Panc1 (cell line): ENCODE measurements at regions not wholly inside any gene's neighbourhood (a gene's known extent, or its start where the extent isn't known, plus 50 kb on each side); places are given as distances from the start of the nearest gene placed in this dataset.

ENCODE experiments used
- SIN3A ChIP-seq: IDR thresholded peaks from 2 replicates; pipeline ENCODE4 v1.6.1; 2012; ENCODE audit warnings: low read depth, mild to moderate bottlenecking, low read length, moderate library complexity, borderline replicate concordance; ENCODE audit not compliant: insufficient read depth
- TCF7L2 ChIP-seq: IDR thresholded peaks from 2 replicates; pipeline ENCODE4 v1.6.1; 2011; ENCODE audit warnings: mild to moderate bottlenecking, low read depth, low read length, inconsistent platforms
- TF ChIP-seq, protein P1 (sequence below): fragments of 450-650 bp; IDR thresholded peaks from 2 replicates; pipeline ENCODE4 v1.5.1; 2017; ENCODE audit warnings: mild to moderate bottlenecking
- TF ChIP-seq, protein P2 (sequence below), 2 experiments: IDR thresholded peaks; 2 replicates each; pipeline ENCODE4 v1.6.1; 2011 to 2012; ENCODE audit warnings: low read depth in 2 of 2, control low read depth in 1 of 2, low read length in 1 of 2, mild to moderate bottlenecking in 1 of 2, moderate library complexity in 1 of 2; ENCODE audit not compliant: insufficient read depth in 1 of 2

DNA sequence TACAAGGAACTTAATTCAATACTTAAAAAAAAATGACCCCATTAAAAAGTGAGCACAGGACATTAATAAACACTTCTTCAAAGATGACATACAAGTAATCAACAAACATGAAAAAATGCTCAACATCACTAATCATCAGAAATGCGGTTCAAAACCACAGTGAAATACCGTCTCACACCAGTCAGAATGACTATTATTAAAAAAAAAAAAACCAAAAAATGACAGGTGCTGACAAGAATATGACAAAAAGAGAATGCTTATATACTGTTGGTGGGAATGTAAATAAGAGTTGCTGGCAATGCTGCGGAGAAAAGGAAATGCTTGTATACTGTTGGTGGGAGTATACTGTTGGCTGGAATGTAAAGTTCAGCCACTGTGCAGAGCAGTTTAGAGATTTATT, 358.3 kb upstream of the CBLB start:
- TF ChIP-seq, protein P1, sequence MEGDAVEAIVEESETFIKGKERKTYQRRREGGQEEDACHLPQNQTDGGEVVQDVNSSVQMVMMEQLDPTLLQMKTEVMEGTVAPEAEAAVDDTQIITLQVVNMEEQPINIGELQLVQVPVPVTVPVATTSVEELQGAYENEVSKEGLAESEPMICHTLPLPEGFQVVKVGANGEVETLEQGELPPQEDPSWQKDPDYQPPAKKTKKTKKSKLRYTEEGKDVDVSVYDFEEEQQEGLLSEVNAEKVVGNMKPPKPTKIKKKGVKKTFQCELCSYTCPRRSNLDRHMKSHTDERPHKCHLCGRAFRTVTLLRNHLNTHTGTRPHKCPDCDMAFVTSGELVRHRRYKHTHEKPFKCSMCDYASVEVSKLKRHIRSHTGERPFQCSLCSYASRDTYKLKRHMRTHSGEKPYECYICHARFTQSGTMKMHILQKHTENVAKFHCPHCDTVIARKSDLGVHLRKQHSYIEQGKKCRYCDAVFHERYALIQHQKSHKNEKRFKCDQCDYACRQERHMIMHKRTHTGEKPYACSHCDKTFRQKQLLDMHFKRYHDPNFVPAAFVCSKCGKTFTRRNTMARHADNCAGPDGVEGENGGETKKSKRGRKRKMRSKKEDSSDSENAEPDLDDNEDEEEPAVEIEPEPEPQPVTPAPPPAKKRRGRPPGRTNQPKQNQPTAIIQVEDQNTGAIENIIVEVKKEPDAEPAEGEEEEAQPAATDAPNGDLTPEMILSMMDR: no peak
- TF ChIP-seq, protein P2, sequence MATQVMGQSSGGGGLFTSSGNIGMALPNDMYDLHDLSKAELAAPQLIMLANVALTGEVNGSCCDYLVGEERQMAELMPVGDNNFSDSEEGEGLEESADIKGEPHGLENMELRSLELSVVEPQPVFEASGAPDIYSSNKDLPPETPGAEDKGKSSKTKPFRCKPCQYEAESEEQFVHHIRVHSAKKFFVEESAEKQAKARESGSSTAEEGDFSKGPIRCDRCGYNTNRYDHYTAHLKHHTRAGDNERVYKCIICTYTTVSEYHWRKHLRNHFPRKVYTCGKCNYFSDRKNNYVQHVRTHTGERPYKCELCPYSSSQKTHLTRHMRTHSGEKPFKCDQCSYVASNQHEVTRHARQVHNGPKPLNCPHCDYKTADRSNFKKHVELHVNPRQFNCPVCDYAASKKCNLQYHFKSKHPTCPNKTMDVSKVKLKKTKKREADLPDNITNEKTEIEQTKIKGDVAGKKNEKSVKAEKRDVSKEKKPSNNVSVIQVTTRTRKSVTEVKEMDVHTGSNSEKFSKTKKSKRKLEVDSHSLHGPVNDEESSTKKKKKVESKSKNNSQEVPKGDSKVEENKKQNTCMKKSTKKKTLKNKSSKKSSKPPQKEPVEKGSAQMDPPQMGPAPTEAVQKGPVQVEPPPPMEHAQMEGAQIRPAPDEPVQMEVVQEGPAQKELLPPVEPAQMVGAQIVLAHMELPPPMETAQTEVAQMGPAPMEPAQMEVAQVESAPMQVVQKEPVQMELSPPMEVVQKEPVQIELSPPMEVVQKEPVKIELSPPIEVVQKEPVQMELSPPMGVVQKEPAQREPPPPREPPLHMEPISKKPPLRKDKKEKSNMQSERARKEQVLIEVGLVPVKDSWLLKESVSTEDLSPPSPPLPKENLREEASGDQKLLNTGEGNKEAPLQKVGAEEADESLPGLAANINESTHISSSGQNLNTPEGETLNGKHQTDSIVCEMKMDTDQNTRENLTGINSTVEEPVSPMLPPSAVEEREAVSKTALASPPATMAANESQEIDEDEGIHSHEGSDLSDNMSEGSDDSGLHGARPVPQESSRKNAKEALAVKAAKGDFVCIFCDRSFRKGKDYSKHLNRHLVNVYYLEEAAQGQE (IDR thresholded peaks at IDR 0.05; ENCODE audit: insufficient read depth in 1 of 2, low read depth in 2 of 2, low read length in 1 of 2): no peak
- TF ChIP-seq SIN3A (no peak), TCF7L2 (no peak)
